Calu3 (cell line): ENCODE measurements at regions not wholly inside any gene's neighbourhood (a gene's known extent, or its start where the extent isn't known, plus 50 kb on each side); places are given as distances from the start of the nearest gene placed in this dataset.
A peak's percentile ranks its signal among the peaks of the same experiment; 100 is the strongest.

Experiments used
- BruUV-seq: library from RNA; stranded (reverse); fragments of 400-500 nt; replicated peaks from 2 replicates; lab custom pipeline; 2021; lab: Mats Ljungman, UMichigan
- CTCF ChIA-PET: fragments of 300-600 bp; sonication (Branson Sonifier 250); formaldehyde crosslinking; loops from one replicate; lab custom pipeline; 2022; ENCODE audit warnings: antibody characterized with exemption; lab: Charles Lee
- DNase-seq: peaks from one replicate; pipeline ENCODE4 v3.0.0; 2022
- H3K27ac Mint-ChIP-seq: one replicate; pipeline ENCODE4 v1.8.0; 2022; ENCODE audit warnings: mixed read lengths; ENCODE audit not compliant: unreplicated experiment
- H3K27me3 Mint-ChIP-seq: one replicate; pipeline ENCODE4 v1.8.0; 2022; ENCODE audit warnings: mixed read lengths; ENCODE audit not compliant: unreplicated experiment
- H3K36me3 Mint-ChIP-seq: one replicate; pipeline ENCODE4 v1.8.0; 2022; ENCODE audit warnings: mild to moderate bottlenecking, moderate library complexity, mixed read lengths; ENCODE audit not compliant: insufficient read depth, unreplicated experiment
- H3K4me1 Mint-ChIP-seq: one replicate; pipeline ENCODE4 v1.8.0; 2022; ENCODE audit warnings: mild to moderate bottlenecking, low read depth, mixed read lengths; ENCODE audit not compliant: unreplicated experiment
- H3K4me3 Mint-ChIP-seq: one replicate; pipeline ENCODE4 v1.8.0; 2022; ENCODE audit warnings: mild to moderate bottlenecking, low read depth, moderate library complexity, mixed read lengths; ENCODE audit not compliant: unreplicated experiment
- H3K9me3 Mint-ChIP-seq: one replicate; pipeline ENCODE4 v1.8.0; 2022; ENCODE audit warnings: low read depth, mixed read lengths; ENCODE audit not compliant: unreplicated experiment
- CTCF ChIP-seq: fragments of 200-600 bp; IDR thresholded peaks from one replicate; pipeline ENCODE4 v1.8.0; 2022; ENCODE audit warnings: antibody characterized with exemption; ENCODE audit not compliant: unreplicated experiment
- intact Hi-C: fragments of 100-400 bp; cut with micrococcal nuclease; formaldehyde crosslinking; loops from one replicate; pipeline ENCODE4 v1.10.0; 2022; ENCODE audit not compliant: unreplicated experiment

- no peaks in the 10 kb centered on the region for H3K36me3 Mint-ChIP-seq
- DNase-seq: no peak
- H3K4me1 Mint-ChIP-seq: peaks cover 45% of the 10 kb centered on the region
- H3K27ac Mint-ChIP-seq: no peak overlapping the region
- no peaks in the 10 kb centered on the region for H3K9me3 Mint-ChIP-seq
- H3K27me3 Mint-ChIP-seq: no peaks in the 10 kb centered on the region
- CTCF ChIA-PET: no interaction called here
- BruUV-seq: no TSS peak
- no peak overlapping the region for H3K4me3 Mint-ChIP-seq
- TF ChIP-seq CTCF: no peak
- intact Hi-C loops: no loop called here
These were observed 81.2 kb upstream of the WDR72 start for GRCh38 chr15:53840681-53841080.

- CTCF ChIA-PET: interaction anchor here (0.6 to 0.9 kb wide), 2 partner anchors 19 to 55 kb away, joined by 3 read pairs; no protein-coding TSS in a partner anchor
- peak; percentile 66 for DNase-seq
- H3K9me3 Mint-ChIP-seq: no peaks in the 10 kb centered on the region
- H3K27me3 Mint-ChIP-seq: no peaks in the 10 kb centered on the region
- no TSS peak for BruUV-seq
- H3K27ac Mint-ChIP-seq: peak overlapping the region; percentile 80
- no peak overlapping the region for H3K4me3 Mint-ChIP-seq
- no peak for TF ChIP-seq CTCF
- H3K4me1 Mint-ChIP-seq: peaks cover 56% of the 10 kb centered on the region
- peaks cover 6% of the 10 kb centered on the region for H3K36me3 Mint-ChIP-seq
- intact Hi-C loops: loop anchor here (2.0 kb wide), 2 partner anchors 26 to 74 kb away; no protein-coding TSS in a partner anchor
These were observed 77.8 kb upstream of the WDR72 start for GRCh38 chr15:53837263-53837662.

- TF ChIP-seq CTCF: no peak
- BruUV-seq: no TSS peak
- no peak for DNase-seq
- intact Hi-C loops: loop anchor here (2.0 kb wide), 2 partner anchors 26 to 74 kb away; no protein-coding TSS in a partner anchor
- Mint-ChIP-seq H3K4me3 (no peak overlapping the region), H3K27me3 (no peaks in the 10 kb centered on the region), H3K27ac (peak overlapping the region; percentile 80), H3K4me1 (peaks cover 56% of the 10 kb centered on the region), H3K9me3 (no peaks in the 10 kb centered on the region), H3K36me3 (peaks cover 6% of the 10 kb centered on the region)
- CTCF ChIA-PET: interaction anchor here (0.9 kb wide), 1 partner anchor 20 kb away, joined by 3 read pairs; no protein-coding TSS in a partner anchor
These were observed 77.2 kb upstream of the WDR72 start for GRCh38 chr15:53836618-53837017.

GRCh38 chr15:53835309-53835708 is 75.8 kb upstream of the WDR72 start:
- no peak for TF ChIP-seq CTCF
- H3K27ac Mint-ChIP-seq: peak overlapping the region; percentile 91
- H3K4me3 Mint-ChIP-seq: peak overlapping the region; percentile 28
- DNase-seq: peak; percentile 40
- H3K9me3 Mint-ChIP-seq: no peaks in the 10 kb centered on the region
- CTCF ChIA-PET: interaction anchor here (0.5 to 0.8 kb wide), 4 partner anchors 24 to 1810 kb away, joined by 3 to 5 read pairs (median 3); no protein-coding TSS in a partner anchor
- peaks cover 60% of the 10 kb centered on the region for H3K4me1 Mint-ChIP-seq
- no TSS peak for BruUV-seq
- intact Hi-C loops: no loop called here
- no peaks in the 10 kb centered on the region for H3K27me3 Mint-ChIP-seq
- peaks cover 11% of the 10 kb centered on the region for H3K36me3 Mint-ChIP-seq
